ENCODE measurements at regions not wholly inside any gene's neighbourhood (a gene's known extent, or its start where the extent isn't known, plus 50 kb on each side); places are given as distances from the start of the nearest gene placed in this dataset.

GRCh38 chr2:12347066-12347493 lies 369.7 kb upstream of the TRIB2 start:
- Mint-ChIP-seq H3K4me3 (no peak overlapping the region), H3K9me3 (peaks cover 5% of the 10 kb centered on the region), H3K27me3 (no peaks in the 10 kb centered on the region), H3K4me1 (ENCODE audit: unreplicated experiment) (peaks cover 5% of the 10 kb centered on the region), H3K27ac (no peak overlapping the region), H3K36me3 (no peaks in the 10 kb centered on the region)
- no peak for DNase-seq (ENCODE audit: extremely low spot score, unreplicated experiment)
- TF ChIP-seq, protein P1, sequence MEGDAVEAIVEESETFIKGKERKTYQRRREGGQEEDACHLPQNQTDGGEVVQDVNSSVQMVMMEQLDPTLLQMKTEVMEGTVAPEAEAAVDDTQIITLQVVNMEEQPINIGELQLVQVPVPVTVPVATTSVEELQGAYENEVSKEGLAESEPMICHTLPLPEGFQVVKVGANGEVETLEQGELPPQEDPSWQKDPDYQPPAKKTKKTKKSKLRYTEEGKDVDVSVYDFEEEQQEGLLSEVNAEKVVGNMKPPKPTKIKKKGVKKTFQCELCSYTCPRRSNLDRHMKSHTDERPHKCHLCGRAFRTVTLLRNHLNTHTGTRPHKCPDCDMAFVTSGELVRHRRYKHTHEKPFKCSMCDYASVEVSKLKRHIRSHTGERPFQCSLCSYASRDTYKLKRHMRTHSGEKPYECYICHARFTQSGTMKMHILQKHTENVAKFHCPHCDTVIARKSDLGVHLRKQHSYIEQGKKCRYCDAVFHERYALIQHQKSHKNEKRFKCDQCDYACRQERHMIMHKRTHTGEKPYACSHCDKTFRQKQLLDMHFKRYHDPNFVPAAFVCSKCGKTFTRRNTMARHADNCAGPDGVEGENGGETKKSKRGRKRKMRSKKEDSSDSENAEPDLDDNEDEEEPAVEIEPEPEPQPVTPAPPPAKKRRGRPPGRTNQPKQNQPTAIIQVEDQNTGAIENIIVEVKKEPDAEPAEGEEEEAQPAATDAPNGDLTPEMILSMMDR (conservative IDR thresholded peaks at IDR 0.05): no peak

- Mint-ChIP-seq H3K36me3 (no peaks in the 10 kb centered on the region), H3K27me3 (no peaks in the 10 kb centered on the region), H3K4me1 (ENCODE audit: unreplicated experiment) (peaks cover 5% of the 10 kb centered on the region), H3K27ac (no peak overlapping the region), H3K9me3 (peaks cover 5% of the 10 kb centered on the region), H3K4me3 (no peak overlapping the region)
- TF ChIP-seq, protein P1 (conservative IDR thresholded peaks at IDR 0.05): no peak
- DNase-seq (ENCODE audit: extremely low spot score, unreplicated experiment): no peak
Measured at GRCh38 chr2:12348216-12348615, 368.5 kb upstream of the TRIB2 start.

DNA sequence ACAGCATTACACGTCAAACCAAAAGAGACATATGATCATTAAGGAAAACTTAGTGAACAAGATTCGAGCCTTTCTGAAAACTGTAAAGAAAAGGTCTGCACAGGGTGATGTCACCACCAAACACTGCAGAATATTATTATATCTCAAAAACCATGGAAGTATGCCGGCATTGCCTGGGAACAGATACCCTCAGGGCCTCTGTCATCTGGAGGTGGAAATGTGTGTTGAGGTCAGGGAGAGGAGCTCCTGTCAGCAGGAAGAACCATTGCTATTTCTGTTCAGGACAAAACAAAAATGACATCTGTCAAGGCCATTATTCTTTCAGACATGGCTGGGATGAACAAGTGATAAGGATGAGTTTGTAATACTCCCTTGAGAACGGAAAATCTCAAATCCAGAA lies 365.9 kb upstream of the TRIB2 start:
- no peak overlapping the region for H3K4me3 Mint-ChIP-seq
- no peaks in the 10 kb centered on the region for H3K36me3 Mint-ChIP-seq
- peaks cover 5% of the 10 kb centered on the region for H3K9me3 Mint-ChIP-seq
- peaks cover 5% of the 10 kb centered on the region for H3K4me1 Mint-ChIP-seq (ENCODE audit: unreplicated experiment)
- no peaks in the 10 kb centered on the region for H3K27me3 Mint-ChIP-seq
- no peak overlapping the region for H3K27ac Mint-ChIP-seq
- DNase-seq (ENCODE audit: extremely low spot score, unreplicated experiment): no peak
- TF ChIP-seq, protein P1 (conservative IDR thresholded peaks at IDR 0.05): no peak

DNA sequence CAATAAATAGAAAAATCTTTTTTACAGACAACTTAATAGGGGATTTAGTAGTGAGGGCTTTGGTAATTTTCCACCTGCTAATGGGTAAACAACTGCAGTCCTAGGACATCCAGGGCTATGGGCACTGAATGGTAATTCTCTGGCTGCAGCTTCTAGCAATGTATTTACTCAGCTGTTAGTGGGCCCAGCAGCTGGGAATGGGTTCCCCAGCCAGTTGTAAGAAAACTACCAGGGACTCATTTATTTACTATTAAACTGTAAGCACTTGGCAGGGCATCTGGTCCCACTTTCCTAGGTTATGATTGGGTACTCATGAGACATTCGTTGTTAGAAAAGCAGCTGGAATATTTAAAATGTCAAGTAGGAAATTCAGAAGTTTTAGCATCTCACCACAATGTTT lies 363.8 kb upstream of the TRIB2 start:
- no peaks in the 10 kb centered on the region for H3K36me3 Mint-ChIP-seq
- H3K4me1 Mint-ChIP-seq (ENCODE audit: unreplicated experiment): peaks cover 5% of the 10 kb centered on the region
- H3K4me3 Mint-ChIP-seq: no peak overlapping the region
- H3K9me3 Mint-ChIP-seq: peaks cover 5% of the 10 kb centered on the region
- H3K27ac Mint-ChIP-seq: no peak overlapping the region
- H3K27me3 Mint-ChIP-seq: no peaks in the 10 kb centered on the region
- TF ChIP-seq, protein P1 (conservative IDR thresholded peaks at IDR 0.05): no peak
- DNase-seq (ENCODE audit: extremely low spot score, unreplicated experiment): no peak

GRCh38 chr2:12361506-12361905 lies 355.2 kb upstream of the TRIB2 start:
- Mint-ChIP-seq H3K9me3 (peaks cover 4% of the 10 kb centered on the region), H3K4me3 (no peak overlapping the region), H3K27ac (no peak overlapping the region), H3K4me1 (ENCODE audit: unreplicated experiment) (no peaks in the 10 kb centered on the region), H3K27me3 (no peaks in the 10 kb centered on the region), H3K36me3 (no peaks in the 10 kb centered on the region)
- no peak for DNase-seq (ENCODE audit: extremely low spot score, unreplicated experiment)
- TF ChIP-seq, protein P1 (conservative IDR thresholded peaks at IDR 0.05): no peak

DNA sequence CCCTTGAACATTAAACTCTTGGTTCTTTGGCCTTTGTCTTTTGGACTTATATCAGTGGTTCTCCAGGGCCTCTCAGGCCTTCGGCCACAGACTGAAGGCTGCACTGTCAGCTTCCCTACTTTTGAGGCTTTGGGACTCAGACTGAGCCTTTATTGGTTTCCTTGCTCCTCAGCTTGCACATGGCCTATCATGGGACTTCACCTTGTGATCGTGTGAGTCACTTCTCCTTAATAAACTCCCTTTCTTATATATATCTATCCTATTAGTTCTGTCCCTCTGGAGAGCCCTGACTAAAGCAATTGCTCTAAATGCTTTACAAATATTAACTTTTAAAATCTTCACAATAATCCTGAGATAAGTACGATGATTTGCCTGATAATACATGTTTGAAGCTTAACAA lies 353.6 kb upstream of the TRIB2 start:
- TF ChIP-seq, protein P1 (conservative IDR thresholded peaks at IDR 0.05): no peak
- DNase-seq (ENCODE audit: extremely low spot score, unreplicated experiment): no peak
- peaks cover 4% of the 10 kb centered on the region for H3K9me3 Mint-ChIP-seq
- no peak overlapping the region for H3K27ac Mint-ChIP-seq
- no peaks in the 10 kb centered on the region for H3K36me3 Mint-ChIP-seq
- no peaks in the 10 kb centered on the region for H3K4me1 Mint-ChIP-seq (ENCODE audit: unreplicated experiment)
- no peaks in the 10 kb centered on the region for H3K27me3 Mint-ChIP-seq
- H3K4me3 Mint-ChIP-seq: no peak overlapping the region
